ENCODE measurements at regions not wholly inside any gene's neighbourhood (a gene's known extent, or its start where the extent isn't known, plus 50 kb on each side); places are given as distances from the start of the nearest gene placed in this dataset.
"Not testable (repeated sequence)": the region's sequence is repeated elsewhere in the genome, so short reads cannot be mapped to it uniquely, and the experiment has no call there.

DNA sequence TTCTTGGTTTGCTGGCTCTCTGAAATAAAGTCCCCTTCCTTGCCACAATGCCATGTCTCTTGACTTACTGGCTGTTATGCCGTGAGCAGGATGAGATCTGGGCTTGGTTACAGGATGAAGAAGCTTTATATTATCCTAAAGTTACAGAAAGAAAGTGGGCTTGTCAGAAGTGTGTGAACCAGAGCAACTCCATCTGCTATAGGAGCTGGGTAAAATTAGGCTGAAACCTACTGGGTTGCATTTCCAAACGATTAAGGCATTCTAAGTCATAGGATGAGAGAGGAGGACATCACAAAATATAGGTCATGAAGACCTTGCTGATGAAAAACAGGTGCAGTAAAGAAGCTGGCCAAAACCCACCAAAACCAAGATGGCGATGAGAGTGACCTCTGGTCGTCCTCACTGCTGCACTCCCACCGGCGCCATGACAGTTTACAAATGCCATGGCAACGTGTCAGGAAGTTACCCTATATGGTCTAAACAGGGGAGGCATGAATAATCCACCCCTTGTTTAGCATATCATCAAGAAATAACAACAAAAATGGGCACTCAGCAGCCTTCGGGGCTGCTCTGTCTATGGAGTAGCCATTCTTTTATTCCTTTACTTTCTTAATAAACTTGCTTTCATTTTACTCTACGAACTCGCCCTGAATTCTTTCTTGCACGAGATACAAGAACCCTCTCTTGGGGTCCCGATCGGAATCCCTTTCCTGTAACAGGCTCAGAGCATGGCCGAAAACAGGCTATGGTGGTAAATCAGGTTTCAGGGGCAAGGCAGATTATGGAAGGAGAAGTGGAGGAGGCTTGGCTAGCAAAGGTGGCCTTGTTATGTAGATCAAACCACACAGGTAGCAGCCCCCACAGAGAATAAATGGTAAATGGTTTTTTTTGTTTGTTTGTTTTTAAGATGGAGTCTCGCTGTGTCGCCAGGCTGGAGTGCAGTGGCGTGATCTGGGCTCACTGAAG, 81.3 kb upstream of the C16orf82 start:
- H3K27me3 Mint-ChIP-seq (ENCODE audit: insufficient read depth, unreplicated experiment) = no peaks in the 10 kb centered on the region
- no peak overlapping the region for H3K27ac Mint-ChIP-seq (ENCODE audit: low read depth, unreplicated experiment)
- no peak overlapping the region for H3K4me3 Mint-ChIP-seq (ENCODE audit: unreplicated experiment)
- H3K36me3 Mint-ChIP-seq (ENCODE audit: insufficient read depth, unreplicated experiment) = no peaks in the 10 kb centered on the region
- no peak for DNase-seq (ENCODE audit: unreplicated experiment)
- H3K4me1 Mint-ChIP-seq (ENCODE audit: insufficient read depth, unreplicated experiment) = no peaks in the 10 kb centered on the region
- intact Hi-C loops (cut with micrococcal nuclease) = no loop called here
- H3K9me3 Mint-ChIP-seq (ENCODE audit: unreplicated experiment) = peaks cover 7% of the 10 kb centered on the region
- no TSS peak for BruUV-seq (replicated peaks)
- CTCF ChIA-PET = no interaction called here
- TF ChIP-seq, protein P1, sequence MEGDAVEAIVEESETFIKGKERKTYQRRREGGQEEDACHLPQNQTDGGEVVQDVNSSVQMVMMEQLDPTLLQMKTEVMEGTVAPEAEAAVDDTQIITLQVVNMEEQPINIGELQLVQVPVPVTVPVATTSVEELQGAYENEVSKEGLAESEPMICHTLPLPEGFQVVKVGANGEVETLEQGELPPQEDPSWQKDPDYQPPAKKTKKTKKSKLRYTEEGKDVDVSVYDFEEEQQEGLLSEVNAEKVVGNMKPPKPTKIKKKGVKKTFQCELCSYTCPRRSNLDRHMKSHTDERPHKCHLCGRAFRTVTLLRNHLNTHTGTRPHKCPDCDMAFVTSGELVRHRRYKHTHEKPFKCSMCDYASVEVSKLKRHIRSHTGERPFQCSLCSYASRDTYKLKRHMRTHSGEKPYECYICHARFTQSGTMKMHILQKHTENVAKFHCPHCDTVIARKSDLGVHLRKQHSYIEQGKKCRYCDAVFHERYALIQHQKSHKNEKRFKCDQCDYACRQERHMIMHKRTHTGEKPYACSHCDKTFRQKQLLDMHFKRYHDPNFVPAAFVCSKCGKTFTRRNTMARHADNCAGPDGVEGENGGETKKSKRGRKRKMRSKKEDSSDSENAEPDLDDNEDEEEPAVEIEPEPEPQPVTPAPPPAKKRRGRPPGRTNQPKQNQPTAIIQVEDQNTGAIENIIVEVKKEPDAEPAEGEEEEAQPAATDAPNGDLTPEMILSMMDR (IDR thresholded peaks at IDR 0.05; ENCODE audit: unreplicated experiment) = no peak
- POLR2A ChIA-PET = no interaction called here

DNA sequence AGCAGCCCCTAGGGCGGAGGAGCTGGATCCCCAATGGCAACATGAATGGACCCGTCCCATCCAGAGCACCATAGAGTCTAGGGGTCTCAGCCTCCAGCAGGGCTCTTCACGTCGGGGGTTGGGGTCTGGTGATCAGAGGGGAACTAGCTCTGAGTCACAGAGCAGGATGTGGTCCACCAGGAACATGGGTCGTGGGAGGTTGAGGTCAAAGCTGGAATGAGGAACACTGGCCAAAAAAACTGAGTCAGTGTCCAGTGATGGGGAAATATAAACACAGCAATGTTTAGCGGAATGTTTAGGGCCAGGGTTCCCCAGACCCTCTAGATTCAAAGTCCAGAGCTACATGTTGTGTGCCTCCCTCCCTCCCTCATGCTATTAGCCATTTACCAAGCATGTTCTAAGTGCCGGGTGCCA, 79.1 kb upstream of the C16orf82 start:
- BruUV-seq (replicated peaks) = no TSS peak
- H3K9me3 Mint-ChIP-seq (ENCODE audit: unreplicated experiment) = peaks cover 15% of the 10 kb centered on the region
- no peak overlapping the region for H3K27ac Mint-ChIP-seq (ENCODE audit: low read depth, unreplicated experiment)
- no peaks in the 10 kb centered on the region for H3K27me3 Mint-ChIP-seq (ENCODE audit: insufficient read depth, unreplicated experiment)
- intact Hi-C loops (cut with micrococcal nuclease) = no loop called here
- DNase-seq (ENCODE audit: unreplicated experiment) = no peak
- H3K4me3 Mint-ChIP-seq (ENCODE audit: unreplicated experiment) = no peak overlapping the region
- no peaks in the 10 kb centered on the region for H3K36me3 Mint-ChIP-seq (ENCODE audit: insufficient read depth, unreplicated experiment)
- TF ChIP-seq, protein P1 (IDR thresholded peaks at IDR 0.05; ENCODE audit: unreplicated experiment) = no peak
- no peaks in the 10 kb centered on the region for H3K4me1 Mint-ChIP-seq (ENCODE audit: insufficient read depth, unreplicated experiment)
- ChIA-PET POLR2A (no interaction called here), CTCF (interaction anchor here (0.6 kb wide), 1 partner anchor 31 kb away, joined by 3 read pairs; no protein-coding TSS in a partner anchor)

DNA sequence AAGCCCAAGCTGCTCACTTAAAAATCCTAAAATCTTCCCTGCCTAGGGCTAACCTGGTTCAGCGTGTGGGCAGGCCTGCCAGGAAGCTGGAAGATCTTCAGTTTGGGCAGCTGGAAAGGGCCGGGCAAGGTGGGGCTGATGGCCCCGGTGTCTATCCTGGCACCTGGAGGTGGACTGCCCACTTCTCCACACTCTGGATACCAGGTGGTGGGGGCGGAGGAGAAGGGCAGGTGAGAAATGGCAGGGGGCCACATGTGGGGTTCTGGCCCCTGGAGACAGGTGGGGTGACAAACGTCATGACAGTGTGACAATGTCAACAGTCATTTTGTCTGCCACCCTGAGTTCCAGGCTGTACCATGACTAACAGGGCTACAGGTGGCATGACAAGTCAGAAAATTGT, 78.5 kb upstream of the C16orf82 start:
- DNase-seq (ENCODE audit: unreplicated experiment) = no peak
- ChIA-PET CTCF (no interaction called here), POLR2A (no interaction called here)
- intact Hi-C loops (cut with micrococcal nuclease) = no loop called here
- no peaks in the 10 kb centered on the region for H3K36me3 Mint-ChIP-seq (ENCODE audit: insufficient read depth, unreplicated experiment)
- H3K4me1 Mint-ChIP-seq (ENCODE audit: insufficient read depth, unreplicated experiment) = no peaks in the 10 kb centered on the region
- peaks cover 15% of the 10 kb centered on the region for H3K9me3 Mint-ChIP-seq (ENCODE audit: unreplicated experiment)
- no peak overlapping the region for H3K4me3 Mint-ChIP-seq (ENCODE audit: unreplicated experiment)
- BruUV-seq (replicated peaks) = no TSS peak
- H3K27me3 Mint-ChIP-seq (ENCODE audit: insufficient read depth, unreplicated experiment) = no peaks in the 10 kb centered on the region
- no peak overlapping the region for H3K27ac Mint-ChIP-seq (ENCODE audit: low read depth, unreplicated experiment)
- TF ChIP-seq, protein P1 (IDR thresholded peaks at IDR 0.05; ENCODE audit: unreplicated experiment) = no peak

DNA sequence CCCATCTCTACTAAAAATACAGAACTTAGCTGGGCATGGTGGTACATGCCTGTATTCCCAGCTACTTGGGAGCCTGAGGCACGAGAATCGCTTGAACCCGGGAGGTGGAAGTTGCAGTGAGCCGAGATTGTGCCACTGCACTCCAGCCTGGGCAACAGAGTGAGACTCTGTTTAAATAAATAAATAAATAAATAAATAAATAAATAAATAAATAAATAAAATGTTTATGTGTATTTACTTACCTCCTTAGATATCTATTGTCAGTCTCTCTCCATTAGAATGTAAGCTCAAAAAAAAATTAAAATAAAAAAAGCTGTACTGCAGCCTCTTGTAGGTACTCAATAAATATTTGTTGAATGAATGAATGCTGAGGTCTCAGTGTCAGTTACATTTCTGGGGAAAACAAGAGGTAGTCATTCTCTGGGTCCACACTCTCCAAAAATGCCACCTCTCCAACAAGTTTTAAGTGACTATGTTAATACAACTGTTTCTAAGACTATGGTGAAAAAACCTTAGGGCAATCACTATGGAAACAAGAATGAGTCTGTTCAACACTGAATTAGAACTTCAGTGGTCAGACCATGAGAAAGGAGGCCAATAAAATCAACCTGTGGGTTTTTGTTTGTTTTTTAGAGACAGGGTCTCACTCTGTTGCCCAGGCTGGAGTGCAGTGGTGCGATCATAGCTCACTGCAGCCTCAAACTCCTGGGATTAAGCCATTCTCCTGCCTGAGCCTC, 76.2 kb upstream of the C16orf82 start:
- DNase-seq (ENCODE audit: unreplicated experiment); BruUV-seq (replicated peaks); H3K4me1 Mint-ChIP-seq (ENCODE audit: insufficient read depth, unreplicated experiment); intact Hi-C loops (cut with micrococcal nuclease); H3K36me3 Mint-ChIP-seq (ENCODE audit: insufficient read depth, unreplicated experiment); H3K27me3 Mint-ChIP-seq (ENCODE audit: insufficient read depth, unreplicated experiment); H3K27ac Mint-ChIP-seq (ENCODE audit: low read depth, unreplicated experiment); H3K4me3 Mint-ChIP-seq (ENCODE audit: unreplicated experiment): not testable (repeated sequence)
- ChIA-PET POLR2A (interaction anchor here (0.6 kb wide), 1 partner anchor 32 kb away, joined by 3 read pairs; no protein-coding TSS in a partner anchor), CTCF (interaction anchor here (1.0 to 1.4 kb wide), 2 partner anchors 12 to 57 kb away, joined by 3 read pairs; no protein-coding TSS in a partner anchor)
- peaks cover 27% of the 10 kb centered on the region for H3K9me3 Mint-ChIP-seq (ENCODE audit: unreplicated experiment)

Measured in MCF 10A (cell line).